IPS-18c (cell line): ENCODE measurements at regions not wholly inside any gene's neighbourhood (a gene's known extent, or its start where the extent isn't known, plus 50 kb on each side); places are given as distances from the start of the nearest gene placed in this dataset.

Experiments
- H3K4me3 ChIP-seq: 2 replicates; pipeline ENCODE4 v1.7.0; 2013; ENCODE audit warnings: low read depth, mild to moderate bottlenecking, low read length, moderate library complexity; ENCODE audit not compliant: insufficient read depth
- H3K9me3 ChIP-seq: one replicate; pipeline ENCODE4 v1.6.1; 2013; ENCODE audit warnings: mild to moderate bottlenecking, low read length, moderate library complexity; ENCODE audit not compliant: control insufficient read depth, insufficient read depth

DNA sequence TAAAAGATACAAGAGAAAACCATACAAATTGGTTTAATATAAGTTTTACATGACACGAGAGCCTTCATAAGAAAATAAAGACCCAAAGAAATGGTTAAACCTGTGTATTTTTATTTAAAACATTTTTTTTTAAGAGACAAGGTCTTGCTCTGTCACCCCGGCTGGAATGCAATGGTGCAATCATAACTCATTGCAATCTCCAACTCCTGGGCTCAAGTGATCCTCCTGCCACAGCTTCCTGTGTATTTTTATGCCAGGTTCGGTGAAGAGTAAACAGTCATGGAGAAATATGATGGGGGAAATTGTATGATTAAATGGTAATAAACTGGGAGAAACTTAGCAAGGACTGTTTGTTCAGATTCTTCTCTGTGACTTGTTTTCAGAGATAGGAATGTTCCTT lies 441.0 kb downstream of the TUSC7 start:
- Histone ChIP-seq H3K9me3 (no peaks in the 10 kb centered on the region), H3K4me3 (no peak overlapping the region)

DNA sequence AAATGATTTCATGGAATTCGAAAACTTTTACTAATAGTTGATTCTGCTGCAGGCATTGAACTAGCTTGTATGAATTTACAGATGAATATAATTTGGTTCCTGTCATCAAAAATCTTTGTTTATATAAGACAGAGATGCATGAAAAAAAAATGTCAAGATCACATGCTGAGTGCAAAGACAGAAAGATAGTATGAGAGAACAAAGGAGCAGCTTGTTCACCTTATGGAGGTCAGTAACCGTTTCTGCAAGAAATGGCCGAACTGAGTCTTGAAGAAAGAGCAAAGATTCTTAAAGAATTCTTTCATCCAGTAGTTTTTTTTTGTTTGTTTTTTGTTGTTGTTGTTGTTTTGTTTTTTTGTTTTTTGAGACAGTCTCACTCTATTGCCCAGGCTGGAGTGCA lies 450.6 kb downstream of the TUSC7 start:
- Histone ChIP-seq H3K4me3 (no peak overlapping the region), H3K9me3 (no peaks in the 10 kb centered on the region)

DNA sequence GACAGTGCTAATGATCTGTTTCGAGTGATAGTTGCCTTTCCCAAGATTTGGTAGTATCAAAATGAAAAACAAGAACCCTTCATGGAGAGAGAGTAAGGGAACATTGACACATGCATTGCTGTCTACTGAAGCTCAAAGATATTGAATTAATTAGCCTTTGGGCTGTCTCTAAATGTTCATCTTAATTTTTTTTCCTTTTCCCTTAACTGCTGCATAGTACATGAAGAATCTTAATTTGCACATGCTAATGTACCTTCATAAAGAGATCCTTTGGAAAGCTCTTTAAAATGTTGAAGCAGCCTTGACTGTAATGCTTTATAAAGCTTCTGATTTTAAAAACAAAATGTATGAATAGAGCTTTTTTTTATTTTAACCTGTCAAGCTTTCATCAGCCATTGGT lies 452.2 kb downstream of the TUSC7 start:
- no peaks in the 10 kb centered on the region for H3K9me3 ChIP-seq

DNA sequence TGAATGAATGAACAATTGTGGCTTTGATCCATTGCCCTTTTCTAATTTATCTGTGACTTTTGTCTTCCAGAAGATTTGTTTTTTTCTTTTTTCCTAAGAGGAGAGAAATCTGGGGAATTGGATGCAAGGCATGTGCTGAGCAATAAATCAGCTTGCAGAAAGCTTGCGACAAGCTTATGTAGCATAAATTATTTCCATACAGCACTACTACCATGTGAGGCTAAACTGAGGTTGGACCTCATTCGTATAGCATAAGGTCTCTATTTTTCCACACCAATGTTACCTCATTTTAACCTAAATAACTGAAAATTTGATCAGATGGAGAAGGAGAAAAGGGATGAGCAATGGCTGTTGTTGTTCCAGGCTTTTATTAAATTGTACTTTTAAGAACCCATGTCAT lies 455.6 kb downstream of the TUSC7 start:
- Histone ChIP-seq H3K9me3 (no peaks in the 10 kb centered on the region), H3K4me3 (no peak overlapping the region)

More for the DNA sequence above, 452.2 kb downstream of the TUSC7 start:
- H3K4me3 ChIP-seq = no peak overlapping the region

DNA sequence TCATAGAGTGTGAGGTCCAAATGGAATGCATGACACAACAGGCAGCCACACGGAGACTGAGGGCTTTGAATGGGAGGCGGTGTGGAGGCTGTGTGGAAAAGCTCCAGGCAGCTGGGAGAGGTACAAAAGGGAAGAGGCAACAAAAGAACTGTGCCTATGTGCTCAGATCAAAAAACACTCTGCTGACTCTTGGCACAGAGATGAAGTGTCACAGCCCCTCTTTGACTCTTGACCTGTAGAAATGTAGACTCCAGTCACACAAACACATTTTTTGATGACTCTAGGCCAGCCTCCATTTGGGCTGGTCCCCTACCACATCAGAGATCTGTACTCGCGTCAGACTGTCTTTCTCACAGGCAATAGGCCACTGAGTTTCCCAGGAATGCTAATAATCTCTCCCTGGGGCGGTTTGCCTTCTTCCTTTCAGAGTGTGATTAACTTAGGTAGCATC lies 456.0 kb downstream of the TUSC7 start:
- Histone ChIP-seq H3K9me3 (no peaks in the 10 kb centered on the region), H3K4me3 (no peak overlapping the region)

DNA sequence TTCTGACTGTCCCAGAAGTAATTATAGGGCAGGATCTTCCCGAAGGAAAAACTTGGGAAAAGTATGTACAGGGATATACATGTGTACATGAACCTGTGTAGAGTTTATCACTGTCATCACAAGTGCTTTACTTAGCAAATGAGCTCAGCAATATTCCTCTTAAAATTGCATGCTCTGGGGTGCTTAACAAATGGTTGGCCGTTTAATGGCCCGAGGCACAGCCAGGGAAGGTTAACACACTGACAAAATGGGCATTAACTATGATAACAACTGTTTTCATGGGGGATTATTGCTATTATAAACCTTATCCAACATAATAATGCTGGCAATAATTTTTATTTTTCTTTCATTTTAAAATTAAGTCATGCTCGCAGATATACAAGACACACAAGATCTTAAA lies 459.3 kb downstream of the TUSC7 start:
- H3K4me3 ChIP-seq = no peak overlapping the region

DNA sequence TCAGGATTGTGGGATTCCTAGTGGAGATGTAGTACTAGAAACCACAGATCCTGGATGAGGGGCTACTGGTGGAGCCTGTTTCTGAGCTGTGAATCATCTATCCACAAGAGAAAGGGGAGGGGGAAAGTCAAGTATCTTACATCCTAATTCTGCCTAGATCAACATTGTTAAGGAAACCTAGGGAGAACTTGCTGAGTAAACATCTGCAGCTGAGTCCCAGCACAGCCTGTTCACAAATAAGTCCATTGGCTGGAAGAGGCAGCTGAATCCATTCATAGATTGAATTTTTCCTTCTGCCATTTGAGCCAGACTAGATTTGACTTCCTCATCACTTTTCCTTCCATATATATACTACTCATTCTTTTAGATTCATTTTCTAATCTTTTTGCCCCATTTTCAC lies 460.5 kb downstream of the TUSC7 start:
- H3K4me3 ChIP-seq = no peak overlapping the region
- H3K9me3 ChIP-seq = no peaks in the 10 kb centered on the region

More for the DNA sequence above, 459.3 kb downstream of the TUSC7 start:
- no peaks in the 10 kb centered on the region for H3K9me3 ChIP-seq

DNA sequence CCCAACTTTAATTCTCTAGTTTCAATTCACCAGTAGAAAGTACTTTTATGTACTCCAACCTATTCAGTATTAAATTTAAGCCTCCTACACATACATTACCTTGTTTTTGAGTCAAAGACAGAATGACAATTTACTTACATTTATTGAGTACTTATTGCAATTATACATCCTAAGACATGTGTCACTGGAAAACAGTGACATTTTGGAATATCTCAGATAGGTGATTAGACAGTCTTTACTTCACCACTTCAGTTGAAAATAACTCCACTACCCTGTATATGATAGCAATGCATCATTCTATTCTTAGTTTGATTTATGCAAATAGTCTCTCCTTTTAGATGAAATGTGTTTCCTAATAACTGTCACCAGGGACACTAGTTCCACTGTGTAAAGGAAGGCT lies 461.5 kb downstream of the TUSC7 start:
- Histone ChIP-seq H3K9me3 (no peaks in the 10 kb centered on the region), H3K4me3 (no peak overlapping the region)

DNA sequence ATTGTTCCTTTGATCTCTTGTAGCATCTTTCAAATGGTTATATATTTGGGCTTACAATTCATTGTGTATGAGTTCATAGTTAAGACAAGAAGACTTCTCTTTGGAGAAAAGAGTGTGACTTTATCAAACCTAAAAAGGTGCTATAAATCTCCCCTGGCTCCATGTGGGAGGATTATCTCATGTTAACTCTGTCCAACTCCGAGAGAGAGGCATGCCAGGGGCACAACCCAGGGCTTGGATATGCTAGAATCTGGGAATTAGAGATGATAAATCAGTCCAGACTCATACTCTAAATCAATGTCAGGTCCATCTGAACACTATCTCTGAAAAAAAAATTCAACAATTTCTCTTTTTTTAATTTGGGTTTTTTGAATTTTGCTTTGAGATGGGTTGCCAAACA lies 462.8 kb downstream of the TUSC7 start:
- H3K9me3 ChIP-seq = no peaks in the 10 kb centered on the region
- no peak overlapping the region for H3K4me3 ChIP-seq

DNA sequence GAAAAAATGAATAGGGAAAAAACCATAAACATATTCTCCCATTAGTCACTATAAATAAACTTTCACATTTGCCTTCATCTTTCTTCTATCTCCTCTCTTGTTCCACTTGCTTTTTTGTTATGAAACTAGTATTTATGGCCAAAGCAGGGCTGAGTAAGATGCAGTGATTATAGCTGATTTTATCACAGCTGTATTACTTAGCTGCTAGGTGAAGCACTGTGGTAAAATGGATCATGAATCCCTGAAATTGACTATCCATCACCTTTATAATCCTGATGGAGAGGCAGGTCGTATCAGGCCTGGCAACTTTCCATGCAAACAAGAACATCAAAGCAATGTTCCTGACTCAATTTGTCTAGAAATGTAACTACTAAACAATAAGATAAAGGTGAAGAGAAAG lies 471.6 kb downstream of the TUSC7 start:
- H3K4me3 ChIP-seq = no peak overlapping the region
- no peaks in the 10 kb centered on the region for H3K9me3 ChIP-seq

DNA sequence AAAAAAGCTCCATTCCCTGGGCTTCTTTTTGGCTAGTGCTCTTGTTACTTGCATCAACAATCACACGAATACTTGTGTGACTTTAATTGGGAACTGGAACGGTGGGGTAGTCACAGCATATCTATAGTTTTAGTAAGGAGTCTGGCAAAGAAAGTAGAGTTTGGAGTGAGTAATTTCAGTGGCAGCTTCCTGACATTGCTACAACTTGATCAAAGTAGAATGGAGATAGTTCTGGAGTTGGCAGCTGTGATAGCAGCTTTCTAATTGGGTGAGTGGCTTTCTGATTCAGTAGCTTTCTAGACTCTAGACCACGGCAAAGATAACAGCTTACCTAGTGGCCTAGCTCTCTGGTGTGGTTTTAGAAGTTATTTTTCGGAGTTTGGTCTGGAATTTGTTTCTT lies 475.0 kb downstream of the TUSC7 start:
- H3K9me3 ChIP-seq = no peaks in the 10 kb centered on the region
- H3K4me3 ChIP-seq = no peak overlapping the region

DNA sequence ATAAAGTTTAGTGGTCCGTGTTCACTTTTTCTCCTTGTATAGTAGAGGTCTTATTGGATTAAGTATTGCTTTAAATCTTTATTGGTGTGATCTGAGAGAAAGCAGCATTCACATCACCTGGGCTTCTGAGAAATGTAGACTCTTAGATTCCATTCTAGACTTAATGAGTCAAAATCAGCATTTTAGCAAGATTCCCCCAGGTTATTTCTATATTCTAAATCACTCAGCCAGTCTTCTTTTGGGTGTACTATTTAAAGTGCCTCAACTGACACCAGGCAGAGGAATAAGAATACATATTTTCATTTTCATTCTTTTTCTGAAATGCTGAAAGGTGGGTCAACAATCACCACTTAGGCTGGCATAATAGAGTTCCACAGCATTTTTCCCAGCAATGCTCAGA lies 481.7 kb downstream of the TUSC7 start:
- no peak overlapping the region for H3K4me3 ChIP-seq

DNA sequence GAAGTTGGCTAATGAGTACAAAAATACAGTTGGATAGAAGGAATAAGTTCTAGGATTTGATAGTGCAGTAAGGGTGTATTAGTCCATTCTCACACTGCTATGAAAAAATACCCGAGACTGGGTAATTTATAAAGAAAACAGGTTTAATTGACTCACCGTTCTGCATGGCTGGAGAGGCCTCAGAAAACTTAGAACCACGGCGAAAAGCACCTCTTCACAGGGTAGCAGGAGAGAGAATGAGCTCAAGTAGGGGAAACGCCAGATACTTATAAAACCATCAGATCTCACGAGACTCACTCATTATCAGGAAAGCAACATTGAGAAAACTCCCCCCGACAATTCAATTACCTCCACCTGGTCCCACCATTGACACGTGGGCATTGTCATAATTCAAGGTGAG lies 483.3 kb downstream of the TUSC7 start:
- H3K9me3 ChIP-seq = no peaks in the 10 kb centered on the region
- H3K4me3 ChIP-seq = no peak overlapping the region

More for the DNA sequence above, 481.7 kb downstream of the TUSC7 start:
- no peaks in the 10 kb centered on the region for H3K9me3 ChIP-seq

DNA sequence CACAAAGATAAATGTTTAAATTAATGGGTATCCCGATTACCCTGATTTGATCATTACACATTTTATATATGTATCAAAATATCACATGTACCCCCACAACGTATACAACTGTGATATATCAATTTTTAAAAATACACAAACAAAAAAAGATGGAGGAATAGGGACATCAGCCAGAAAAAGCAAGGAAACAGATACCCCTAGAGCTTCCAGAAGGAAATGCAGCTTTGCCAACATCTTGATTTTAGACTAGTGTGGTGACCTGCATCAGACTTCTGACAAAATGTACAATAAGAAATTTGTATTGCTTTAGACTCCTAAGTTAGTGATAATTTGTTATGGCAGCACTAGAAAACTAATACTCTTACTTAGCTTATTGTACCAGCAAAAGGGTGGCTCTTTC lies 483.8 kb downstream of the TUSC7 start:
- H3K4me3 ChIP-seq = no peak overlapping the region

DNA sequence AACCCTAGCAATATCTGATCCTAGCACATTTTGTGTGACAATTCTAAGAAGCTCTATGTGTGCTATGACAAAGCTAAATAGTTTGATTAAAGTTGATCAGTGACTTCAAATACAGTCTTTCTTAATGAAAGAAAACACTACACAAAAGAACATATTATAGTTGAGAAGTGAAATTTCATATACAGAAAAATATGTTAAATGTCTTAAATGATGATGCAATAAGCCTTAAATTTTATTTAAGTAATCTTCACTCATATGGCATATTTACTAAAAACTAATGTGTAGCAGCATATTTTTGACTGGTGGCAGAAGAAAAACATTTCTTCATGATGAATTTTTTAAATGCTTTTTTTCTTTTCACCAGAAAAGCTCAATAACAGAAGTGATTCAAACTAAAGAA lies 485.5 kb downstream of the TUSC7 start:
- Histone ChIP-seq H3K4me3 (no peak overlapping the region), H3K9me3 (no peaks in the 10 kb centered on the region)

More for the DNA sequence above, 483.8 kb downstream of the TUSC7 start:
- no peaks in the 10 kb centered on the region for H3K9me3 ChIP-seq

DNA sequence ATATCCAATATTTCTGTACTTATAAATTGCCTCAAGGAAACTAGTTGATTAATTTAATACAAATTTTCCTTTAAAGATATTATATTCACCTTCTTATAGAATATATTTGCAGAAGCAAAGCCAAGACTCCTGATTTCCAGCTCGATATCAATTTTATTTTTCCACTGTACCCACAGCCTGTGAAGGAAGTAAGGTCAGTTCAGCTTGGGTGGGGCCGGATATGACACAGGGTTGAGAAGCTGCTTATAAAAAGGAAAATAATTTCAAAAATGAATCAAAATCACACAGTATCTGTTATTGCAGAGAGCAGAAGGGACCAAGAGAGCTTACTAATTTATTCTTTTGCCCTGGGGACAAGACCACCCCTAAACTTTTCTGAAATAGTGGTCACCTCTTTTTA lies 491.4 kb downstream of the TUSC7 start:
- Histone ChIP-seq H3K9me3 (no peaks in the 10 kb centered on the region), H3K4me3 (no peak overlapping the region)

DNA sequence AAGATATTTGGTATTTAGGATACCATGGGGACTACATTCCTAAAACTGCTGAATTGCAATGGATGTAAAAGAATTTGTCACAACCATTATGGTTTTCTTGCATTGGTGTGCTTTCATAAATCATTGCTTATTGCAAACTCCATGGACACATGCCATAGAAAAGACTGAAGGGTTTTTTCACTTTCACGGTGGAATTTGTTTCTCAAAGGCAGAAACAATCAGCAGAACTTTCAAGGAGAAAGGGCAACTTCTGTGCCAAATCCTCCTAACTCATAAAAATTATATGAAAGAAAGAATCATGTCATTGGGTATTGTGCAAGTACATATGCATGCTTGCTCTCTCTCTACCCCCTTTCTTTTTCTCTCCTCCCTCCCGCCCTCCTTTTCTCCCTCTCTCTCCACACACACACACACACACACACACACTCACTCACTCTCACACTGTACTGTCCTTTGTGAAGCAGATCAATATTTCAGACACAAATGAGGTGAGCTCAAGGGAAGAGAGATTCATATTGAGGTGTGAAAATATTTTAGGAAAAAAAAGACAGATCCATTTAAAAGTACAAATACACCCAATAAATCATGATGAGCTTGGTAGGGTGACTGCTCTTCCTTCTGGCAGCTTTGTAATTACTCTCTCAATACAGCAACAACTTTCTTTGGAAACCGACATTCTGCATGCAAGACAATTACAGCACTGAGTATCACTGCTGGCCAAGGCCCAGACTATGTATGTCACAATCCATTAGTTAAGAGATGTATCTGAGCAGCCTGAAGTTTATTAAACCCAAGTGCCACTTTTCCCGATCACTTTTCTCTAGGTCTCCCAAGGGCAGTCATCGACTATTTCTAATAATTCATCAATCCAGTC lies 492.6 kb downstream of the TUSC7 start:
- H3K9me3 ChIP-seq = no peaks in the 10 kb centered on the region
- H3K4me3 ChIP-seq = no peak overlapping the region

DNA sequence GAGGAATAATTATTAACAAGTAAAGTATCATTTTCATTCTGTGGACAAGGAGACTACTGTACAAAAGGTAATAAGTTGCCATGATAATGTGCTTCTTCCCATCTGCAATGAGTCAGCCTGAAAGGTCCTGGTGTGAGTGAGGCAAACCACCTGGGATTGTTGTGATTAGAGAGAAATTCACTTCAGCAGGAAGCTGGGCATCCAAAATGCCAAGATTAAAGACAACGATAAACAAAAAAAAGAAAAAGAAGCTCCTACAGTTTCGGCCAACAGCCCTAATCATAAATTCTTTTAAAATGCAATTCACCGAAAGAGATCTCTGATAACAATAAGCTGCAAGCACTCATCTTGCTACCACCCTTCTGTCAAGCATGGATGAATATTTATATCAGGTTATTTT lies 507.8 kb downstream of the TUSC7 start:
- no peak overlapping the region for H3K4me3 ChIP-seq
- no peaks in the 10 kb centered on the region for H3K9me3 ChIP-seq
